ENCODE measurements at regions not wholly inside any gene's neighbourhood (a gene's known extent, or its start where the extent isn't known, plus 50 kb on each side); places are given as distances from the start of the nearest gene placed in this dataset.

GRCh38 chr17:53496356-53496755, 326.4 kb upstream of the KIF2B start:
- ATAC-seq (no peak), FAIRE-seq (no peak), DNase-seq (ENCODE audit: low spot score) (no peak)
- in situ Hi-C loops (cut with HindIII; ENCODE audit: extremely low pct_ligation_motif_present, low pct_unique_long_range_greater_than_20kb) = no loop called here
- no peak overlapping the region for H3K9ac ChIP-seq (ENCODE audit: insufficient read depth, low read depth, low read length)
- BruUV-seq (replicated peaks) = no TSS peak
- no peaks in the 10 kb centered on the region for H3K36me3 ChIP-seq (replicated peaks in 1 of 2; ENCODE audit: control insufficient read depth in 1 of 2, insufficient read depth in 2 of 2, low read length in 2 of 2)
- no peak overlapping the region for H3K27ac ChIP-seq (ENCODE audit: extremely low read length, insufficient read depth, low read length)
- H3K9me3 ChIP-seq (ENCODE audit: low read length) = peaks cover 67% of the 10 kb centered on the region
- ChIA-PET CTCF (ENCODE audit: low intra/inter-chr PET ratio, low total read pairs) (no interaction called here), POLR2A (no interaction called here)
- H4K20me1 ChIP-seq (ENCODE audit: insufficient read depth, low read length) = no peaks in the 10 kb centered on the region
- TF ChIP-seq CAMTA2 (CRISPR knock-in tag; IDR thresholded peaks at IDR 0.05; ENCODE audit: borderline replicate concordance) = no peak
- no peak for TF ChIP-seq MAFG (CRISPR knock-in tag; IDR thresholded peaks at IDR 0.05)
- no peak for TF ChIP-seq ATRX (CRISPR knock-in tag; IDR thresholded peaks at IDR 0.05; ENCODE audit: borderline replicate concordance)
- no peak for TF ChIP-seq ZNF280D (CRISPR knock-in tag; IDR thresholded peaks at IDR 0.05)
- no peak for TF ChIP-seq ARNTL (CRISPR knock-in tag; IDR thresholded peaks at IDR 0.05)
- no peak for TF ChIP-seq ZNF337 (CRISPR knock-in tag; IDR thresholded peaks at IDR 0.05; ENCODE audit: borderline replicate concordance, low read depth)
- TF ChIP-seq ZNF232 (CRISPR knock-in tag; IDR thresholded peaks at IDR 0.05; ENCODE audit: borderline replicate concordance) = no peak
- TF ChIP-seq SALL2 (CRISPR knock-in tag; IDR thresholded peaks at IDR 0.05) = no peak
- TF ChIP-seq NCOR1 (IDR thresholded peaks at IDR 0.05; ENCODE audit: borderline replicate concordance, low read length) = no peak
- TF ChIP-seq GPN1 (CRISPR knock-in tag; IDR thresholded peaks at IDR 0.05; ENCODE audit: borderline replicate concordance) = no peak
- no peak for TF ChIP-seq ZNF740 (CRISPR knock-in tag; IDR thresholded peaks at IDR 0.05)
- TF ChIP-seq ZNF563 (CRISPR knock-in tag; IDR thresholded peaks at IDR 0.05) = no peak
- no peak for TF ChIP-seq PAX8 (CRISPR knock-in tag; IDR thresholded peaks at IDR 0.05; ENCODE audit: borderline replicate concordance)
- no peak for TF ChIP-seq ZBTB37 (CRISPR knock-in tag; IDR thresholded peaks at IDR 0.05)
- TF ChIP-seq ATF7 (IDR thresholded peaks at IDR 0.05) = no peak
- TF ChIP-seq ATF7 (CRISPR knock-in tag; IDR thresholded peaks at IDR 0.05) = no peak
- TF ChIP-seq ZNF572 (CRISPR knock-in tag; IDR thresholded peaks at IDR 0.05) = no peak
- TF ChIP-seq ZNF775 (CRISPR knock-in tag; IDR thresholded peaks at IDR 0.05; ENCODE audit: borderline replicate concordance) = no peak
- H3K4me3 ChIP-seq (replicated peaks in 1 of 3; ENCODE audit: insufficient read depth in 1 of 3, low read depth in 2 of 3, low read length in 3 of 3) = no peak overlapping the region
- H2AFZ ChIP-seq (ENCODE audit: low read length) = no peak overlapping the region
- H3K27me3 ChIP-seq (ENCODE audit: control insufficient read depth in 1 of 2, insufficient read depth in 2 of 2, low read length in 2 of 2) = no peaks in the 10 kb centered on the region
- intact Hi-C loops (cut with micrococcal nuclease; ENCODE audit: unreplicated experiment) = no loop called here
- no peaks in the 10 kb centered on the region for H3K79me2 ChIP-seq (ENCODE audit: insufficient read depth, low read length)
- no peak overlapping the region for H3K4me2 ChIP-seq (ENCODE audit: low read depth, low read length)
- WGBS (ENCODE audit: low lambda C conversion rate) = 0% methylated on average over 1 of the region's 1 CpG
- H3K4me1 ChIP-seq (ENCODE audit: insufficient read depth, low read length) = no peaks in the 10 kb centered on the region

Data from HepG2 (cell line).